ENCODE measurements at regions not wholly inside any gene's neighbourhood (a gene's known extent, or its start where the extent isn't known, plus 50 kb on each side); places are given as distances from the start of the nearest gene placed in this dataset.

DNA sequence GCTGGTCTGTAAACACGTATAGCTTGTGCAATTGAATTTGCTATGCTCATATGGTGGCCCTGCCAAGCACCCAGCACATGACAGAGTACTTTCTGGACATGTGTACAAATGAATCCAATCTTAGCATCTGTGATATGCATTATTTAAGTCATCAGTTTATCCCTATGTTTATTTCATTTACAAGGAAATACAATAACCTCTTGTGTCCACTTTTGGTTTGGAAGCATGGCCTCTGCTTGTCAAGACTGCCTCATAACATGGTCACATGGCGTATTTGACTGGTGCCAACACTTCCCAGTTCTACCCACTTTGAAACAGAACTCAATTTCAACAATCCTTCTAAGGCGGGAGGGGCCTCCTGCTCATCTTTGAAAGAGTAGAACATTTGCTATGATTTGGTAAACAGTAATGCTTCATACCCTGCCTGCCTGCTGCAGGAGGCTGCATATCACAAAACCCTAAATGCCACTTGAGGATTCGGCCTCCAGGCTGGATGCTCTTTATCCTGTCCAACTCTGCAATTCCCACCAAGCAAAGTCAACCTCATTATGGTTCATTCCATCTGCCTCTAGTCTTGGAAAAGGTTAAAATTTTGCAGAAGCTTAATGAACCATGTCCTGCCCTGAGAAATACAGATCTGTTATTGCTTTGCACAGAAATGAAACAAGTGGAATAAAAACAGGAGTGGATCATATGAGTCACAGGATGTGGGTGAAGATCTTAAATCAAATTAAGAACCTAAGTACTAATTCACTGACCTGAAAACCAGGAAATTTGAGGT lies 151.3 kb downstream of the CYSLTR2 start:
- peaks cover 10% of the 10 kb centered on the region for H3K9me3 Mint-ChIP-seq (ENCODE audit: low read depth)
- H3K4me3 Mint-ChIP-seq (ENCODE audit: unreplicated experiment): no peak overlapping the region
- H3K36me3 Mint-ChIP-seq (ENCODE audit: low read depth): peaks cover 1% of the 10 kb centered on the region
- H3K4me1 Mint-ChIP-seq (ENCODE audit: low read depth): no peaks in the 10 kb centered on the region
- no peaks in the 10 kb centered on the region for H3K27me3 Mint-ChIP-seq (ENCODE audit: low read depth)
- TF ChIP-seq, protein P1, sequence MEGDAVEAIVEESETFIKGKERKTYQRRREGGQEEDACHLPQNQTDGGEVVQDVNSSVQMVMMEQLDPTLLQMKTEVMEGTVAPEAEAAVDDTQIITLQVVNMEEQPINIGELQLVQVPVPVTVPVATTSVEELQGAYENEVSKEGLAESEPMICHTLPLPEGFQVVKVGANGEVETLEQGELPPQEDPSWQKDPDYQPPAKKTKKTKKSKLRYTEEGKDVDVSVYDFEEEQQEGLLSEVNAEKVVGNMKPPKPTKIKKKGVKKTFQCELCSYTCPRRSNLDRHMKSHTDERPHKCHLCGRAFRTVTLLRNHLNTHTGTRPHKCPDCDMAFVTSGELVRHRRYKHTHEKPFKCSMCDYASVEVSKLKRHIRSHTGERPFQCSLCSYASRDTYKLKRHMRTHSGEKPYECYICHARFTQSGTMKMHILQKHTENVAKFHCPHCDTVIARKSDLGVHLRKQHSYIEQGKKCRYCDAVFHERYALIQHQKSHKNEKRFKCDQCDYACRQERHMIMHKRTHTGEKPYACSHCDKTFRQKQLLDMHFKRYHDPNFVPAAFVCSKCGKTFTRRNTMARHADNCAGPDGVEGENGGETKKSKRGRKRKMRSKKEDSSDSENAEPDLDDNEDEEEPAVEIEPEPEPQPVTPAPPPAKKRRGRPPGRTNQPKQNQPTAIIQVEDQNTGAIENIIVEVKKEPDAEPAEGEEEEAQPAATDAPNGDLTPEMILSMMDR (IDR thresholded peaks at IDR 0.05): no peak
- no peak overlapping the region for H3K27ac Mint-ChIP-seq (ENCODE audit: unreplicated experiment)
- DNase-seq (ENCODE audit: low spot score): no peak

DNA sequence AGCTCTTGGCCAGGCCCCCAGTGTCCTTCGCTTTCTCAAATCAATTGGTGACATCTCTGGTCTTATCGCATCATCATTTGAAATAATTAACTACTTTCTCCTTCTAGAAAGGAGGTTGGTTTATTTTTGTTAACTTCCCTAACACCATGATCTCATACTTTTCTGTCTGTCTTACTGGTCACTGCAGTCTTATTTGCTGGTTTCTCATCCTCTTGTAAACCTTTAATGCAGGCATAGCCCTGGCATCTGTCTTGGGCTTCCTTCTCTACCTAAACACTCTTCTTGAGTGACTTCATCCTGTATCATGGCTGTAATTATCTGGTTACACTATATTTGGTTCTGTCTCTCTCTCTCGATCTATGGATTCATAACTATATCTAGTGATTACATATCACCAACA lies 152.8 kb downstream of the CYSLTR2 start:
- no peak for DNase-seq (ENCODE audit: low spot score)
- Mint-ChIP-seq H3K36me3 (ENCODE audit: low read depth) (peaks cover 1% of the 10 kb centered on the region), H3K9me3 (ENCODE audit: low read depth) (peaks cover 10% of the 10 kb centered on the region), H3K4me1 (ENCODE audit: low read depth) (no peaks in the 10 kb centered on the region), H3K27ac (ENCODE audit: unreplicated experiment) (no peak overlapping the region), H3K27me3 (ENCODE audit: low read depth) (no peaks in the 10 kb centered on the region), H3K4me3 (ENCODE audit: unreplicated experiment) (no peak overlapping the region)
- TF ChIP-seq, protein P1 (IDR thresholded peaks at IDR 0.05): no peak

DNA sequence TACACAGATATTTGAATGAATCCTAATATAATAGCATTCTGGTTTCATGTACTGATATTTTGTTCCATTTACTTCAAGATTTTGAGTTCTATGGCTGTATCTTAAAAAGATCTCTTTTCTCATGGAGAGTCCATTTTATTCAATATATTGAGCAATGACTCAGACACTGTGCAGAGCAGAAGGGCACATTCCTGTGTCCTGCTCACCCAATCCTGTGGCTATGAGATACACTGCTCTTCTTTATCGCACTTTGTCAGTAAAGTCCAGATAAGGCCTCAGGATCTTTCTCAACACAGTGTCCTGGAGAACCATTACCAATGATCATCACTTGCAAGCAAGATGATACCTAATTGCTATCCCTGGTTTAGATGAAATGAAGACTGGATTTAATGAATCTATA lies 155.0 kb downstream of the CYSLTR2 start:
- no peak overlapping the region for H3K4me3 Mint-ChIP-seq (ENCODE audit: unreplicated experiment)
- no peak overlapping the region for H3K27ac Mint-ChIP-seq (ENCODE audit: unreplicated experiment)
- TF ChIP-seq, protein P1 (IDR thresholded peaks at IDR 0.05): no peak
- H3K36me3 Mint-ChIP-seq (ENCODE audit: low read depth): peaks cover 1% of the 10 kb centered on the region
- peaks cover 5% of the 10 kb centered on the region for H3K4me1 Mint-ChIP-seq (ENCODE audit: low read depth)
- H3K27me3 Mint-ChIP-seq (ENCODE audit: low read depth): no peaks in the 10 kb centered on the region
- peaks cover 9% of the 10 kb centered on the region for H3K9me3 Mint-ChIP-seq (ENCODE audit: low read depth)
- DNase-seq (ENCODE audit: low spot score): no peak

DNA sequence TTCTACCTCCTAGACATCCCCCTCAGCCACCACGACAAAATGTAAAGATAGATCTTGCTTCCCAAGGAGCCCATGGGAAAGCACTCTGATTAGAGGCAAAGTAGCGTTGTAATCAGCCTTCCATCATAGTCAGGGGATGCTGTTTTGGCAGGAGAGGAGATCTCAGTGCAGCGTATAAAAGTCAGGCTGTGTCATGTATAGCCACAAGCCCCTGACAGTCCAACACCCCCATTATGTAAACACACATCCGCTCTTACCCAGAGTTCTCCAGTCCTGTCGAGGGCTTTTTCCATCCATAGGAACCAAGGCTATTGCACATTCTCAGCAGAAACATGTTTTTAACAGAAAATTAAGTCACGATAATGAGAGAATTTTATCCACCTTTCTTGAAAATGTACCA lies 156.3 kb downstream of the CYSLTR2 start:
- Mint-ChIP-seq H3K9me3 (ENCODE audit: low read depth) (peaks cover 3% of the 10 kb centered on the region), H3K36me3 (ENCODE audit: low read depth) (peaks cover 1% of the 10 kb centered on the region), H3K27ac (ENCODE audit: unreplicated experiment) (no peak overlapping the region), H3K27me3 (ENCODE audit: low read depth) (no peaks in the 10 kb centered on the region), H3K4me1 (ENCODE audit: low read depth) (peaks cover 6% of the 10 kb centered on the region), H3K4me3 (ENCODE audit: unreplicated experiment) (no peak overlapping the region)
- TF ChIP-seq, protein P1 (IDR thresholded peaks at IDR 0.05): no peak
- no peak for DNase-seq (ENCODE audit: low spot score)

DNA sequence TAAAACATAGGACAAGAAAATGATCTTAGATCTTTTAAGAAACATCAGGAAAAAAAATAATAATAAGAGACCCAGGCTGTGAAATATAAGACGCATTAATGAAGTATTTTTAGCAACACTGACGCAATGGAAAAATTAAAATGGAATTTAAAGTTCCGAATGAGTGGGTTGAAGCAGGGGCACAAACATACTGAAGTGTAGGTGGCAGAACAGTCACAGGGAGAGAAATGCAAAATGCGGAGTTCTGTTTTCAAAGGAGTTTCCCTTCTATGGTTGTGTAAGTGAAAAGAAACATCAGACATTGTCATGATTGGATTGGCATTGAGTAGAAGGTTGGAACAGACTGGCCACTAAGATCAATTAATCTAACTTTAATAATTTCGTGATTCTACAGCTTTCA lies 159.8 kb downstream of the CYSLTR2 start:
- Mint-ChIP-seq H3K27me3 (ENCODE audit: low read depth) (no peaks in the 10 kb centered on the region), H3K9me3 (ENCODE audit: low read depth) (peaks cover 3% of the 10 kb centered on the region), H3K27ac (ENCODE audit: unreplicated experiment) (no peak overlapping the region), H3K36me3 (ENCODE audit: low read depth) (peaks cover 1% of the 10 kb centered on the region), H3K4me1 (ENCODE audit: low read depth) (peaks cover 17% of the 10 kb centered on the region), H3K4me3 (ENCODE audit: unreplicated experiment) (no peak overlapping the region)
- DNase-seq (ENCODE audit: low spot score): no peak
- TF ChIP-seq, protein P1 (IDR thresholded peaks at IDR 0.05): no peak

Data from chondrocyte (in vitro differentiated cells).